HepG2 (cell line): ENCODE measurements at regions not wholly inside any gene's neighbourhood (a gene's known extent, or its start where the extent isn't known, plus 50 kb on each side); places are given as distances from the start of the nearest gene placed in this dataset.

ENCODE experiments used
- HCFC1 ChIP-seq: fragments of 150-350 bp; IDR thresholded peaks from 2 replicates; pipeline ENCODE4 v1.6.1; 2014; ENCODE audit warnings: low read depth, low read length
- SP1 ChIP-seq, 2 experiments: fragments of 450-650 bp in 1 of 2; sonication (generic) in 1 of 2; formaldehyde crosslinking in 1 of 2; IDR thresholded peaks; 2 replicates each; pipeline versions ENCODE4 v1.4.0 to v1.6.1; 2016 to 2020; ENCODE audit warnings: missing genetic modification reagents in 1 of 2
- TF ChIP-seq, protein P1 (sequence below): sonication (generic); formaldehyde crosslinking; IDR thresholded peaks from 2 replicates; pipeline ENCODE4 v1.4.0; 2020; ENCODE audit warnings: missing genetic modification reagents, borderline replicate concordance

GRCh38 chr1:187168297-187168696, 339.5 kb downstream of the PLA2G4A start:
- TF ChIP-seq SP1 (IDR thresholded peaks at IDR 0.05) = no peak
- TF ChIP-seq SP1 (CRISPR knock-in tag; IDR thresholded peaks at IDR 0.05) = no peak
- TF ChIP-seq HCFC1 = no peak
- TF ChIP-seq, protein P1, sequence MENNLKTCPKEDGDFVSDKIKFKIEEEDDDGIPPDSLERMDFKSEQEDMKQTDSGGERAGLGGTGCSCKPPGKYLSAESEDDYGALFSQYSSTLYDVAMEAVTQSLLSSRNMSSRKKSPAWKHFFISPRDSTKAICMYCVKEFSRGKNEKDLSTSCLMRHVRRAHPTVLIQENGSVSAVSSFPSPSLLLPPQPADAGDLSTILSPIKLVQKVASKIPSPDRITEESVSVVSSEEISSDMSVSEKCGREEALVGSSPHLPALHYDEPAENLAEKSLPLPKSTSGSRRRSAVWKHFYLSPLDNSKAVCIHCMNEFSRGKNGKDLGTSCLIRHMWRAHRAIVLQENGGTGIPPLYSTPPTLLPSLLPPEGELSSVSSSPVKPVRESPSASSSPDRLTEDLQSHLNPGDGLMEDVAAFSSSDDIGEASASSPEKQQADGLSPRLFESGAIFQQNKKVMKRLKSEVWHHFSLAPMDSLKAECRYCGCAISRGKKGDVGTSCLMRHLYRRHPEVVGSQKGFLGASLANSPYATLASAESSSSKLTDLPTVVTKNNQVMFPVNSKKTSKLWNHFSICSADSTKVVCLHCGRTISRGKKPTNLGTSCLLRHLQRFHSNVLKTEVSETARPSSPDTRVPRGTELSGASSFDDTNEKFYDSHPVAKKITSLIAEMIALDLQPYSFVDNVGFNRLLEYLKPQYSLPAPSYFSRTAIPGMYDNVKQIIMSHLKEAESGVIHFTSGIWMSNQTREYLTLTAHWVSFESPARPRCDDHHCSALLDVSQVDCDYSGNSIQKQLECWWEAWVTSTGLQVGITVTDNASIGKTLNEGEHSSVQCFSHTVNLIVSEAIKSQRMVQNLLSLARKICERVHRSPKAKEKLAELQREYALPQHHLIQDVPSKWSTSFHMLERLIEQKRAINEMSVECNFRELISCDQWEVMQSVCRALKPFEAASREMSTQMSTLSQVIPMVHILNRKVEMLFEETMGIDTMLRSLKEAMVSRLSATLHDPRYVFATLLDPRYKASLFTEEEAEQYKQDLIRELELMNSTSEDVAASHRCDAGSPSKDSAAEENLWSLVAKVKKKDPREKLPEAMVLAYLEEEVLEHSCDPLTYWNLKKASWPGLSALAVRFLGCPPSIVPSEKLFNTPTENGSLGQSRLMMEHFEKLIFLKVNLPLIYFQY (CRISPR knock-in tag) = no peak
